ENCODE measurements at regions not wholly inside any gene's neighbourhood (a gene's known extent, or its start where the extent isn't known, plus 50 kb on each side); places are given as distances from the start of the nearest gene placed in this dataset.

DNA sequence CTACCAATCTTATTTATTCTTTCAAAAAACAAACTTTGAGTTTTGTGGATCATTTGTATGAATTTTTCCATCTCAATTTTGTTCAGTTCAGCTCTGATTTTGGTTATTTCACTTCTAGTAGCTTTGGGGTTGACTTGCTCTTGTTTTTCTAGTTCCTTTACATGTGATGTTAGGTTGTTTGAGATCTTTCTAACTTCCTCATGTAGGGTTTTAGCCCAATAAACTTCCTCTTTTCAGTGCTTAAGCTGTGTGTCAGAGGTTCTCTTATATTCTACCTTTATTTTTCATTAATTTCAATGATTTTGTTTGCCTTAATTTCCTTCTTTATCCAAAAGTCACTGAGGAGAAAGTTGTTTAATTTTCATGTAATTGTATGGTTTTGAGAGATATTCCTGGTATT, 860.4 kb upstream of the FBXO33 start:
- TF ChIP-seq, protein P1, sequence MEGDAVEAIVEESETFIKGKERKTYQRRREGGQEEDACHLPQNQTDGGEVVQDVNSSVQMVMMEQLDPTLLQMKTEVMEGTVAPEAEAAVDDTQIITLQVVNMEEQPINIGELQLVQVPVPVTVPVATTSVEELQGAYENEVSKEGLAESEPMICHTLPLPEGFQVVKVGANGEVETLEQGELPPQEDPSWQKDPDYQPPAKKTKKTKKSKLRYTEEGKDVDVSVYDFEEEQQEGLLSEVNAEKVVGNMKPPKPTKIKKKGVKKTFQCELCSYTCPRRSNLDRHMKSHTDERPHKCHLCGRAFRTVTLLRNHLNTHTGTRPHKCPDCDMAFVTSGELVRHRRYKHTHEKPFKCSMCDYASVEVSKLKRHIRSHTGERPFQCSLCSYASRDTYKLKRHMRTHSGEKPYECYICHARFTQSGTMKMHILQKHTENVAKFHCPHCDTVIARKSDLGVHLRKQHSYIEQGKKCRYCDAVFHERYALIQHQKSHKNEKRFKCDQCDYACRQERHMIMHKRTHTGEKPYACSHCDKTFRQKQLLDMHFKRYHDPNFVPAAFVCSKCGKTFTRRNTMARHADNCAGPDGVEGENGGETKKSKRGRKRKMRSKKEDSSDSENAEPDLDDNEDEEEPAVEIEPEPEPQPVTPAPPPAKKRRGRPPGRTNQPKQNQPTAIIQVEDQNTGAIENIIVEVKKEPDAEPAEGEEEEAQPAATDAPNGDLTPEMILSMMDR (IDR thresholded peaks at IDR 0.05), result no peak
- no peak for TF ChIP-seq ZFX (IDR thresholded peaks at IDR 0.05; ENCODE audit: borderline replicate concordance)

All from 22Rv1 (cell line).